HepG2 (cell line): ENCODE measurements at regions not wholly inside any gene's neighbourhood (a gene's known extent, or its start where the extent isn't known, plus 50 kb on each side); places are given as distances from the start of the nearest gene placed in this dataset.

ENCODE experiments used
- ATAC-seq: fragments of 200-7000 bp; cut with Tn5 transposase; 3 replicates; pipeline ENCODE4 v1.9.1; 2020; ENCODE audit warnings: mild to moderate bottlenecking, moderate library complexity
- BruUV-seq: library from RNA; stranded (reverse); fragments of 400-500 nt; replicated peaks from 2 replicates; lab custom pipeline; 2021; lab: Mats Ljungman, UMichigan
- CTCF ChIA-PET: fragments of 300-600 bp; formaldehyde crosslinking; extraction: SDS; loops from one replicate; lab custom pipeline; 2021; ENCODE audit warnings: low total read pairs, inconsistent platforms, low intra/inter-chr PET ratio; lab: Yijun Ruan, JAX
- POLR2A ChIA-PET: fragments of 350-600 bp; sonication (Branson Sonifier 250); formaldehyde crosslinking; loops from one replicate; lab custom pipeline; 2020; ENCODE audit warnings: antibody characterized with exemption, inconsistent platforms; lab: Yijun Ruan, JAX
- DNase-seq: peaks from one replicate; pipeline ENCODE4 v3.0.0-alpha.2; 2015; ENCODE audit warnings: low spot score
- FAIRE-seq: peaks from 3 replicates; lab custom pipeline; 2011; peaks lifted over from hg19 to GRCh38; lab: Jason Lieb, UNC
- H2AFZ ChIP-seq: one replicate; pipeline ENCODE4 v1.6.1; 2011; ENCODE audit warnings: low read length, inconsistent platforms
- H3K27ac ChIP-seq: fragments of 300-600 bp; 3 replicates; pipeline ENCODE4 v1.8.0; 2011; ENCODE audit warnings: mixed run types, mild to moderate bottlenecking, mixed read lengths, low read length, inconsistent platforms; ENCODE audit not compliant: insufficient read depth; ENCODE audit errors: extremely low read length
- H3K27me3 ChIP-seq, 2 experiments: fragments of 200-600 bp in 1 of 2; 2 replicates in 1 of 2; 3 replicates in 1 of 2; pipeline versions ENCODE4 v1.6.0 to v1.8.0; 2011; ENCODE audit warnings: low read length in 2 of 2, mild to moderate bottlenecking in 2 of 2, moderate library complexity in 2 of 2, inconsistent platforms in 1 of 2; ENCODE audit not compliant: insufficient read depth in 2 of 2, control insufficient read depth in 1 of 2
- H3K36me3 ChIP-seq, 2 experiments: fragments of 200-600 bp in 1 of 2; replicated peaks in 1 of 2; 2 replicates in 1 of 2; 3 replicates in 1 of 2; pipeline versions ENCODE4 v1.5.1 to v1.8.0; 2011; ENCODE audit warnings: low read length in 2 of 2, inconsistent platforms in 1 of 2; ENCODE audit not compliant: insufficient read depth in 2 of 2, control insufficient read depth in 1 of 2
- H3K4me1 ChIP-seq: 2 replicates; pipeline ENCODE4 v1.5.1; 2012; ENCODE audit warnings: low read length, inconsistent platforms; ENCODE audit not compliant: insufficient read depth
- H3K4me2 ChIP-seq: 2 replicates; pipeline ENCODE4 v1.6.0; 2011; ENCODE audit warnings: low read depth, low read length, inconsistent platforms
- H3K4me3 ChIP-seq, 3 experiments: fragments of 200-600 bp in 1 of 3; sonication (generic), shearing (Covaris generic) in 1 of 3; replicated peaks in 1 of 3; 2 replicates each; pipeline ENCODE4 v1.5.1; 2011 to 2016; ENCODE audit warnings: low read length in 3 of 3, inconsistent platforms in 2 of 3, low read depth in 2 of 3, mild to moderate bottlenecking in 2 of 3, control low read depth in 1 of 3, mixed read lengths in 1 of 3; ENCODE audit not compliant: insufficient read depth in 1 of 3
- H3K79me2 ChIP-seq: one replicate; pipeline ENCODE4 v1.6.1; 2011; ENCODE audit warnings: low read length, inconsistent platforms; ENCODE audit not compliant: insufficient read depth
- H3K9ac ChIP-seq: 2 replicates; pipeline ENCODE4 v1.6.0; 2011; ENCODE audit warnings: mild to moderate bottlenecking, low read depth, low read length, inconsistent platforms; ENCODE audit not compliant: insufficient read depth
- H3K9me3 ChIP-seq: 2 replicates; pipeline ENCODE4 v1.5.1; 2012; ENCODE audit warnings: mild to moderate bottlenecking, low read length
- H4K20me1 ChIP-seq: 2 replicates; pipeline ENCODE4 v1.6.0; 2011; ENCODE audit warnings: inconsistent platforms, mild to moderate bottlenecking, low read length, moderate library complexity; ENCODE audit not compliant: insufficient read depth
- HHEX ChIP-seq: IDR thresholded peaks from 2 replicates; pipeline ENCODE4 v1.6.1; 2016; ENCODE audit warnings: control low read depth
- KLF6 ChIP-seq: IDR thresholded peaks from 2 replicates; pipeline ENCODE4 v1.8.0; 2016; ENCODE audit warnings: missing biosample characterization, missing genetic modification reagents
- MIXL1 ChIP-seq: IDR thresholded peaks from 2 replicates; pipeline ENCODE4 v1.6.1; 2016
- MLLT10 ChIP-seq: sonication (generic); formaldehyde crosslinking; IDR thresholded peaks from 2 replicates; pipeline ENCODE4 v1.4.0; 2020; ENCODE audit warnings: missing genetic modification reagents
- NCOA1 ChIP-seq: sonication (generic); formaldehyde crosslinking; IDR thresholded peaks from 2 replicates; pipeline ENCODE4 v1.9.0; 2021; ENCODE audit warnings: missing genetic modification reagents
- NFIB ChIP-seq: sonication (generic); formaldehyde crosslinking; IDR thresholded peaks from 2 replicates; pipeline ENCODE4 v1.9.0; 2021; ENCODE audit warnings: missing genetic modification reagents, mild to moderate bottlenecking, borderline replicate concordance
- SAP130 ChIP-seq: IDR thresholded peaks from 2 replicates; pipeline ENCODE4 v1.6.1; 2016; ENCODE audit warnings: low read depth
- SIX1 ChIP-seq: sonication (generic); formaldehyde crosslinking; IDR thresholded peaks from 2 replicates; pipeline ENCODE4 v1.4.0; 2020; ENCODE audit warnings: missing genetic modification reagents, borderline replicate concordance
- ZNF468 ChIP-seq: sonication (generic); formaldehyde crosslinking; IDR thresholded peaks from 2 replicates; pipeline ENCODE4 v1.8.0; 2022; ENCODE audit warnings: mild to moderate bottlenecking, moderate library complexity, missing genetic modification reagents
- ZNF572 ChIP-seq: sonication (generic); formaldehyde crosslinking; IDR thresholded peaks from 2 replicates; pipeline ENCODE4 v1.5.1; 2020; ENCODE audit warnings: mild to moderate bottlenecking, missing genetic modification reagents
- ZNF720 ChIP-seq: sonication (generic); formaldehyde crosslinking; IDR thresholded peaks from 2 replicates; pipeline ENCODE4 v1.4.0; 2020; ENCODE audit warnings: missing genetic modification reagents
- ZNF746 ChIP-seq: sonication (generic); formaldehyde crosslinking; IDR thresholded peaks from 2 replicates; pipeline ENCODE4 v1.8.0; 2022; ENCODE audit warnings: mild to moderate bottlenecking, missing genetic modification reagents
- WGBS: methylation state at CpG from one replicate; pipeline ENCODE4 v1.1.6; 2017; ENCODE audit warnings: low lambda C conversion rate; 5-methylcytosine and 5-hydroxymethylcytosine counted together
- in situ Hi-C: cut with HindIII; loops from 2 replicates; pipeline ENCODE4 v1.10.0; 2017; ENCODE audit warnings: low pct_unique_long_range_greater_than_20kb; ENCODE audit not compliant: extremely low pct_ligation_motif_present
- intact Hi-C: fragments of 100-400 bp; cut with micrococcal nuclease; formaldehyde crosslinking; loops from one replicate; pipeline ENCODE4 v1.10.0; 2022; ENCODE audit not compliant: unreplicated experiment
- TF ChIP-seq, protein P1 (sequence below): sonication (generic); formaldehyde crosslinking; IDR thresholded peaks from 2 replicates; pipeline ENCODE4 v1.5.1; 2020; ENCODE audit warnings: mild to moderate bottlenecking, moderate library complexity, missing genetic modification reagents
- TF ChIP-seq, protein P2 (sequence below): IDR thresholded peaks from 2 replicates; pipeline ENCODE4 v1.6.1; 2018; ENCODE audit warnings: missing genetic modification reagents

DNA sequence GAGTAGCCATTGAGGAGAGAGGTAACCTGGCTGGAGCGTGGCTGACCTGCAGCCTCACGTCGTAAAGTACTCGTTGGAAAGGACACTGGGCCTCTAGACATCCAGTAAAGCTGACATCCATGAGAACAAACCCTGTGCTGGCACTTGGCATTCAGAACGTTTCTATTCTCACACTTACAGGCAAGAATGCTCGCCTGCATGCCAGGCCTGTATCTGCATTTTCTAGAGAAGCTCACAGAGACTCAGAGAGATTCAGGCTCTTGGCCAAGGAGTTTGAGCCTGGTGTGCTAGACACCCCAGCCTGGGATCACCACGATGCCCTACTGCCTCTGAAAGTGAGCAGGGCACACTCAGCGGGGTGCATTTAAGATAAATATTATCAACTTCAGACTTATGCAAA, 379.8 kb upstream of the CDH4 start:
- Histone ChIP-seq H3K4me2 (no peak overlapping the region), H3K27me3 (peaks cover 0 to 20% of the 10 kb centered on the region in 2 experiments; a peak in 3 of 5 replicates), H3K79me2 (no peaks in the 10 kb centered on the region), H3K36me3 (no peaks in the 10 kb centered on the region), H3K9ac (no peak overlapping the region), H3K4me3 (no peak overlapping the region), H3K9me3 (peaks cover 7% of the 10 kb centered on the region), H4K20me1 (no peaks in the 10 kb centered on the region), H3K4me1 (no peaks in the 10 kb centered on the region), H2AFZ (no peak overlapping the region), H3K27ac (no peak overlapping the region)
- ChIA-PET CTCF (no interaction called here), POLR2A (no interaction called here)
- BruUV-seq: no TSS peak
- intact Hi-C loops (no loop called here), in situ Hi-C loops (no loop called here)
- no peak for ATAC-seq
- WGBS: 4% methylated on average over 8 of the region's 8 CpGs
- no peak for FAIRE-seq
- no peak for DNase-seq
- TF ChIP-seq, protein P1, sequence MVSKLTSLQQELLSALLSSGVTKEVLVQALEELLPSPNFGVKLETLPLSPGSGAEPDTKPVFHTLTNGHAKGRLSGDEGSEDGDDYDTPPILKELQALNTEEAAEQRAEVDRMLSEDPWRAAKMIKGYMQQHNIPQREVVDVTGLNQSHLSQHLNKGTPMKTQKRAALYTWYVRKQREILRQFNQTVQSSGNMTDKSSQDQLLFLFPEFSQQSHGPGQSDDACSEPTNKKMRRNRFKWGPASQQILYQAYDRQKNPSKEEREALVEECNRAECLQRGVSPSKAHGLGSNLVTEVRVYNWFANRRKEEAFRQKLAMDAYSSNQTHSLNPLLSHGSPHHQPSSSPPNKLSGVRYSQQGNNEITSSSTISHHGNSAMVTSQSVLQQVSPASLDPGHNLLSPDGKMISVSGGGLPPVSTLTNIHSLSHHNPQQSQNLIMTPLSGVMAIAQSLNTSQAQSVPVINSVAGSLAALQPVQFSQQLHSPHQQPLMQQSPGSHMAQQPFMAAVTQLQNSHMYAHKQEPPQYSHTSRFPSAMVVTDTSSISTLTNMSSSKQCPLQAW (CRISPR knock-in tag): no peak
- no peak for TF ChIP-seq ZNF572 (CRISPR knock-in tag)
- TF ChIP-seq SIX1: no peak
- TF ChIP-seq ZNF746 (CRISPR knock-in tag): no peak
- TF ChIP-seq NCOA1 (CRISPR knock-in tag): no peak
- TF ChIP-seq ZNF468: no peak
- TF ChIP-seq SAP130: no peak
- no peak for TF ChIP-seq MIXL1 (CRISPR knock-in tag)
- no peak for TF ChIP-seq MLLT10 (CRISPR knock-in tag)
- TF ChIP-seq NFIB (CRISPR knock-in tag): no peak
- no peak for TF ChIP-seq KLF6 (CRISPR knock-in tag)
- no peak for TF ChIP-seq HHEX
- no peak for TF ChIP-seq ZNF720 (CRISPR knock-in tag)
- TF ChIP-seq, protein P2, sequence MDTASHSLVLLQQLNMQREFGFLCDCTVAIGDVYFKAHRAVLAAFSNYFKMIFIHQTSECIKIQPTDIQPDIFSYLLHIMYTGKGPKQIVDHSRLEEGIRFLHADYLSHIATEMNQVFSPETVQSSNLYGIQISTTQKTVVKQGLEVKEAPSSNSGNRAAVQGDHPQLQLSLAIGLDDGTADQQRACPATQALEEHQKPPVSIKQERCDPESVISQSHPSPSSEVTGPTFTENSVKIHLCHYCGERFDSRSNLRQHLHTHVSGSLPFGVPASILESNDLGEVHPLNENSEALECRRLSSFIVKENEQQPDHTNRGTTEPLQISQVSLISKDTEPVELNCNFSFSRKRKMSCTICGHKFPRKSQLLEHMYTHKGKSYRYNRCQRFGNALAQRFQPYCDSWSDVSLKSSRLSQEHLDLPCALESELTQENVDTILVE (CRISPR knock-in tag): no peak
- TF ChIP-seq, all 625 proteins: peak for 0
